ENCODE measurements at regions not wholly inside any gene's neighbourhood (a gene's known extent, or its start where the extent isn't known, plus 50 kb on each side); places are given as distances from the start of the nearest gene placed in this dataset.
A peak's percentile ranks its signal among the peaks of the same experiment; 100 is the strongest.

GRCh38 chr20:41956338-41957074 is 338.3 kb upstream of the CHD6 start:
- DNase-seq (no peak), ATAC-seq (no peak)
- intact Hi-C loops (cut with DNase I): no loop called here

- ATAC-seq (no peak), DNase-seq (no peak)
- intact Hi-C loops (cut with DNase I): loop anchor here in 1 of 2 donors (5.0 kb wide), 1 partner anchor 585 kb away; no protein-coding TSS in a partner anchor
Observed at GRCh38 chr20:41952166-41952565, 334.0 kb upstream of the CHD6 start.

GRCh38 chr20:41951615-41952014 is 333.4 kb upstream of the CHD6 start:
- intact Hi-C loops (cut with DNase I): loop anchor here in 1 of 2 donors (5.0 kb wide), 1 partner anchor 586 kb away; no protein-coding TSS in a partner anchor
- no peak for DNase-seq
- no peak for ATAC-seq

- DNase-seq: no peak
- intact Hi-C loops (cut with DNase I): no loop called here
- ATAC-seq: no peak
Observed at GRCh38 chr20:41939659-41940058, 321.5 kb upstream of the CHD6 start.

GRCh38 chr20:41938353-41938752 is 320.2 kb upstream of the CHD6 start:
- ATAC-seq (no peak), DNase-seq (no peak)
- intact Hi-C loops (cut with DNase I): no loop called here

- ATAC-seq (no peak), DNase-seq (no peak)
- intact Hi-C loops (cut with DNase I): no loop called here
Observed at GRCh38 chr20:41935259-41935791, 317.1 kb upstream of the CHD6 start.

GRCh38 chr20:41932431-41932830 is 314.3 kb upstream of the CHD6 start:
- DNase-seq (no peak), ATAC-seq (no peak)
- intact Hi-C loops (cut with DNase I): no loop called here

- intact Hi-C loops (cut with DNase I): no loop called here
- ATAC-seq: no peak
- no peak for DNase-seq
Observed at GRCh38 chr20:41927655-41928054, 309.5 kb upstream of the CHD6 start.

- no peak for DNase-seq
- no peak for ATAC-seq
- intact Hi-C loops (cut with DNase I): no loop called here
Observed at GRCh38 chr20:41927189-41927588, 309.0 kb upstream of the CHD6 start.

- DNase-seq (no peak), ATAC-seq (no peak)
- intact Hi-C loops (cut with DNase I): no loop called here
Observed at GRCh38 chr20:41925476-41925875, 307.3 kb upstream of the CHD6 start.

GRCh38 chr20:41923624-41924023 is 305.4 kb upstream of the CHD6 start:
- no peak for DNase-seq
- intact Hi-C loops (cut with DNase I): no loop called here
- ATAC-seq: peak in 1 of 2 donors; percentile 83

- DNase-seq: no peak
Observed at GRCh38 chr20:41913146-41913545, 295.0 kb upstream of the CHD6 start.

GRCh38 chr20:41910558-41910957 is 292.4 kb upstream of the CHD6 start:
- no peak for DNase-seq
- intact Hi-C loops (cut with DNase I): no loop called here

More at GRCh38 chr20:41913146-41913545, 295.0 kb upstream of the CHD6 start:
- intact Hi-C loops (cut with DNase I): no loop called here
- ATAC-seq: no peak

GRCh38 chr20:41905199-41905598 is 287.0 kb upstream of the CHD6 start:
- DNase-seq (no peak), ATAC-seq (no peak)
- intact Hi-C loops (cut with DNase I): no loop called here

More at GRCh38 chr20:41910558-41910957, 292.4 kb upstream of the CHD6 start:
- ATAC-seq: no peak

GRCh38 chr20:41903586-41903985 is 285.4 kb upstream of the CHD6 start:
- DNase-seq: no peak
- ATAC-seq: no peak
- intact Hi-C loops (cut with DNase I): no loop called here

- no peak for DNase-seq
- no peak for ATAC-seq
- intact Hi-C loops (cut with DNase I): no loop called here
Observed at GRCh38 chr20:41902346-41902745, 284.2 kb upstream of the CHD6 start.

GRCh38 chr20:41900201-41900691 is 282.1 kb upstream of the CHD6 start:
- intact Hi-C loops (cut with DNase I): no loop called here
- ATAC-seq (no peak), DNase-seq (no peak)

GRCh38 chr20:41897708-41898107 is 279.5 kb upstream of the CHD6 start:
- DNase-seq: no peak
- ATAC-seq: no peak
- intact Hi-C loops (cut with DNase I): no loop called here

GRCh38 chr20:41895241-41896032 is 277.3 kb upstream of the CHD6 start:
- intact Hi-C loops (cut with DNase I): no loop called here
- ATAC-seq: no peak
- DNase-seq: no peak

Data from left cardiac atrium (tissue), 4 donors.